ENCODE measurements at regions not wholly inside any gene's neighbourhood (a gene's known extent, or its start where the extent isn't known, plus 50 kb on each side); places are given as distances from the start of the nearest gene placed in this dataset.

GRCh38 chr18:60872434-60872833 is 460.8 kb upstream of the CDH20 start:
- TF ChIP-seq CTCF (IDR thresholded peaks at IDR 0.05) = no peak
- TF ChIP-seq POLR2AphosphoS5 (IDR thresholded peaks at IDR 0.05; ENCODE audit: insufficient read depth in 1 of 2, low read depth in 1 of 2) = no peak
